SK-N-SH treated with all-trans-retinoic acid at 6 μM for 48 hours (cell line): ENCODE measurements at regions not wholly inside any gene's neighbourhood (a gene's known extent, or its start where the extent isn't known, plus 50 kb on each side); places are given as distances from the start of the nearest gene placed in this dataset.

Source experiments
- ATAC-seq: fragments of 200-7000 bp; cut with Tn5 transposase; 3 replicates; pipeline ENCODE4 v1.9.1; 2020; ENCODE audit warnings: mild to moderate bottlenecking, moderate library complexity
- ARNTL ChIP-seq: fragments of 450-650 bp; formaldehyde crosslinking; IDR thresholded peaks from 2 replicates; pipeline ENCODE4 v1.5.0; 2020; ENCODE audit warnings: low read depth, mild to moderate bottlenecking, moderate library complexity, borderline replicate concordance
- CSDC2 ChIP-seq: fragments of 250-450 bp; sonication (Bioruptor Pico); IDR thresholded peaks from 2 replicates; pipeline ENCODE4 v1.5.0; 2020; ENCODE audit warnings: mild to moderate bottlenecking, moderate library complexity
- ESRRG ChIP-seq: fragments of 250-450 bp; sonication (Bioruptor Pico); IDR thresholded peaks from 2 replicates; pipeline ENCODE4 v1.6.1; 2021; ENCODE audit warnings: mild to moderate bottlenecking
- ISL1 ChIP-seq: fragments of 250-450 bp; sonication (Bioruptor Pico); IDR thresholded peaks from 2 replicates; pipeline ENCODE4 v2.1.2; 2022; ENCODE audit warnings: mild to moderate bottlenecking, moderate library complexity
- OSR1 ChIP-seq: fragments of 250-450 bp; sonication (Bioruptor Pico); IDR thresholded peaks from 2 replicates; pipeline ENCODE4 v1.8.0; 2022; ENCODE audit warnings: moderate library complexity, mild to moderate bottlenecking, inconsistent platforms
- PPARA ChIP-seq: fragments of 250-450 bp; sonication (Bioruptor Pico); IDR thresholded peaks from 2 replicates; pipeline ENCODE4 v1.5.0; 2020; ENCODE audit warnings: mild to moderate bottlenecking, borderline replicate concordance
- RARB ChIP-seq: fragments of 250-450 bp; sonication (Bioruptor Pico); IDR thresholded peaks from 2 replicates; pipeline ENCODE4 v1.8.0; 2021; ENCODE audit warnings: mild to moderate bottlenecking, moderate library complexity
- SNAI2 ChIP-seq: fragments of 250-450 bp; sonication (Bioruptor Pico); IDR thresholded peaks from 2 replicates; pipeline ENCODE4 v1.5.0; 2020; ENCODE audit warnings: mild to moderate bottlenecking, moderate library complexity
- TCF4 ChIP-seq: fragments of 250-450 bp; sonication (Bioruptor Pico); IDR thresholded peaks from 2 replicates; pipeline ENCODE4 v1.8.0; 2021; ENCODE audit warnings: mild to moderate bottlenecking, moderate library complexity, borderline replicate concordance
- TOX ChIP-seq: fragments of 250-450 bp; sonication (Bioruptor Pico); IDR thresholded peaks from 2 replicates; pipeline ENCODE4 v1.8.0; 2021; ENCODE audit warnings: mild to moderate bottlenecking, moderate library complexity, borderline replicate concordance
- ZFP3 ChIP-seq: fragments of 250-450 bp; sonication (Bioruptor Pico); IDR thresholded peaks from 2 replicates; pipeline ENCODE4 v1.5.0; 2020; ENCODE audit warnings: mild to moderate bottlenecking, moderate library complexity
- ZFP30 ChIP-seq: fragments of 450-650 bp; formaldehyde crosslinking; IDR thresholded peaks from 2 replicates; pipeline ENCODE4 v1.5.0; 2022; ENCODE audit warnings: mild to moderate bottlenecking, moderate library complexity
- ZNF565 ChIP-seq: fragments of 450-650 bp; formaldehyde crosslinking; conservative IDR thresholded peaks from 2 replicates; pipeline ENCODE4 v1.5.0; 2020; ENCODE audit warnings: low read depth, mild to moderate bottlenecking, moderate library complexity
- ZNF70 ChIP-seq: fragments of 450-650 bp; formaldehyde crosslinking; IDR thresholded peaks from 2 replicates; pipeline ENCODE4 v1.5.0; 2020; ENCODE audit warnings: mild to moderate bottlenecking, moderate library complexity
- ZNF8 ChIP-seq: fragments of 450-650 bp; formaldehyde crosslinking; IDR thresholded peaks from 2 replicates; pipeline ENCODE4 v1.5.0; 2020; ENCODE audit warnings: mild to moderate bottlenecking, moderate library complexity
- TF ChIP-seq, protein P1 (sequence below): fragments of 250-450 bp; sonication (Bioruptor Pico); IDR thresholded peaks from 2 replicates; pipeline ENCODE4 v1.5.1; 2021; ENCODE audit warnings: mild to moderate bottlenecking, moderate library complexity
- TF ChIP-seq, protein P2 (sequence below): fragments of 250-450 bp; sonication (Bioruptor Pico); IDR thresholded peaks from 2 replicates; pipeline ENCODE4 v1.8.0; 2020; ENCODE audit warnings: mild to moderate bottlenecking, moderate library complexity, borderline replicate concordance
- TF ChIP-seq, protein P3 (sequence below): fragments of 250-450 bp; sonication (Bioruptor Pico); IDR thresholded peaks from 2 replicates; pipeline ENCODE4 v1.8.0; 2021; ENCODE audit warnings: low read depth, mild to moderate bottlenecking, moderate library complexity, borderline replicate concordance
- TF ChIP-seq, protein P4 (sequence below): fragments of 250-450 bp; sonication (Bioruptor Pico); IDR thresholded peaks from 2 replicates; pipeline ENCODE4 v1.5.1; 2020; ENCODE audit warnings: low read depth, mild to moderate bottlenecking, moderate library complexity

DNA sequence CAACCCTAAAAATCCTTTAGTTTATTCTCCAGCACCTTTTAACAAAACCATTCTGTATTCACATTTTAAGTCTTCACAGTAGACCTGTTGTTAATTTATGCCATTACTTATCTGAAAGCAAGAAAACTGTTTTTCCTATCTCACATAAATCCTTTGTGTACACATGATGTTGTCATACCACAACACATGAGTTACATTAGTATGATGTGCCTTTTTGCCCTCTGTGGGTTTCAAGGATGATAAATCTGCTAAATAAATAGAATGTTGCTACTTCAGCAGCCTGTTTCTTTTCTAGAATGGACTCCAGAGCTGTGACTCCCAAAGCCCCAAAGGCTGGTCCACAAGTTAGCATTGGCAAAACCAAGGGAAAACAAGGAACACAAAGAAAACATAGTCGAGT is 151.6 kb downstream of the SERPINI1 start:
- TF ChIP-seq SNAI2 (CRISPR knock-in tag): no peak
- TF ChIP-seq ZNF8 (CRISPR knock-in tag): no peak
- TF ChIP-seq ISL1 (CRISPR knock-in tag): no peak
- no peak for TF ChIP-seq ZFP30 (CRISPR knock-in tag)
- TF ChIP-seq ESRRG: no peak
- TF ChIP-seq, protein P1, sequence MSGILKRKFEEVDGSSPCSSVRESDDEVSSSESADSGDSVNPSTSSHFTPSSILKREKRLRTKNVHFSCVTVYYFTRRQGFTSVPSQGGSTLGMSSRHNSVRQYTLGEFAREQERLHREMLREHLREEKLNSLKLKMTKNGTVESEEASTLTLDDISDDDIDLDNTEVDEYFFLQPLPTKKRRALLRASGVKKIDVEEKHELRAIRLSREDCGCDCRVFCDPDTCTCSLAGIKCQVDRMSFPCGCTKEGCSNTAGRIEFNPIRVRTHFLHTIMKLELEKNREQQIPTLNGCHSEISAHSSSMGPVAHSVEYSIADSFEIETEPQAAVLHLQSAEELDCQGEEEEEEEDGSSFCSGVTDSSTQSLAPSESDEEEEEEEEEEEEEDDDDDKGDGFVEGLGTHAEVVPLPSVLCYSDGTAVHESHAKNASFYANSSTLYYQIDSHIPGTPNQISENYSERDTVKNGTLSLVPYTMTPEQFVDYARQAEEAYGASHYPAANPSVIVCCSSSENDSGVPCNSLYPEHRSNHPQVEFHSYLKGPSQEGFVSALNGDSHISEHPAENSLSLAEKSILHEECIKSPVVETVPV: no peak
- no peak for TF ChIP-seq TCF4 (CRISPR knock-in tag)
- no peak for TF ChIP-seq ZFP3 (CRISPR knock-in tag)
- ATAC-seq: no peak

DNA sequence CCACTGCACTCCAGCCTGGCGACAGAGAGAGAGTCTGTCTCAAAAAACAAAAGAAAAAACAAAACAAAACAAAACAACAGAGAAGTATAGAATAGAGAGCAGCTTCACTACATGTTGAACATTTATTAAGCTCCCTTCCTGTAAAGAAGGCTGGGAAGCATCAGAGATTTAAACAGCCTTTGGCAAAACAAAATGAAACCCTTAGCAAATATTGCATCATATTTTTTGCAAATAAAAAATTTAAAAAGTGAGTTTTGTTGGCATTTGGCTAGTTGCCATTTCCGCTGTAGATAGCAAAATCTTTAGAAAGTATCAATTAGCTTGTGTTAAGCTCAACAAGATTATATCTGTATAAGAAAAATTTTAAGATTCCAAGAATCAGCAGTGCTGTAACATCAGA is 151.2 kb downstream of the SERPINI1 start:
- TF ChIP-seq, protein P2, sequence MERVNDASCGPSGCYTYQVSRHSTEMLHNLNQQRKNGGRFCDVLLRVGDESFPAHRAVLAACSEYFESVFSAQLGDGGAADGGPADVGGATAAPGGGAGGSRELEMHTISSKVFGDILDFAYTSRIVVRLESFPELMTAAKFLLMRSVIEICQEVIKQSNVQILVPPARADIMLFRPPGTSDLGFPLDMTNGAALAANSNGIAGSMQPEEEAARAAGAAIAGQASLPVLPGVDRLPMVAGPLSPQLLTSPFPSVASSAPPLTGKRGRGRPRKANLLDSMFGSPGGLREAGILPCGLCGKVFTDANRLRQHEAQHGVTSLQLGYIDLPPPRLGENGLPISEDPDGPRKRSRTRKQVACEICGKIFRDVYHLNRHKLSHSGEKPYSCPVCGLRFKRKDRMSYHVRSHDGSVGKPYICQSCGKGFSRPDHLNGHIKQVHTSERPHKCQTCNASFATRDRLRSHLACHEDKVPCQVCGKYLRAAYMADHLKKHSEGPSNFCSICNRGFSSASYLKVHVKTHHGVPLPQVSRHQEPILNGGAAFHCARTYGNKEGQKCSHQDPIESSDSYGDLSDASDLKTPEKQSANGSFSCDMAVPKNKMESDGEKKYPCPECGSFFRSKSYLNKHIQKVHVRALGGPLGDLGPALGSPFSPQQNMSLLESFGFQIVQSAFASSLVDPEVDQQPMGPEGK (CRISPR knock-in tag): no peak
- no peak for TF ChIP-seq RARB
- no peak for TF ChIP-seq ZNF8 (CRISPR knock-in tag)
- no peak for TF ChIP-seq ZNF70 (CRISPR knock-in tag)
- no peak for TF ChIP-seq ZFP3 (CRISPR knock-in tag)
- TF ChIP-seq ARNTL: no peak
- TF ChIP-seq, protein P3, sequence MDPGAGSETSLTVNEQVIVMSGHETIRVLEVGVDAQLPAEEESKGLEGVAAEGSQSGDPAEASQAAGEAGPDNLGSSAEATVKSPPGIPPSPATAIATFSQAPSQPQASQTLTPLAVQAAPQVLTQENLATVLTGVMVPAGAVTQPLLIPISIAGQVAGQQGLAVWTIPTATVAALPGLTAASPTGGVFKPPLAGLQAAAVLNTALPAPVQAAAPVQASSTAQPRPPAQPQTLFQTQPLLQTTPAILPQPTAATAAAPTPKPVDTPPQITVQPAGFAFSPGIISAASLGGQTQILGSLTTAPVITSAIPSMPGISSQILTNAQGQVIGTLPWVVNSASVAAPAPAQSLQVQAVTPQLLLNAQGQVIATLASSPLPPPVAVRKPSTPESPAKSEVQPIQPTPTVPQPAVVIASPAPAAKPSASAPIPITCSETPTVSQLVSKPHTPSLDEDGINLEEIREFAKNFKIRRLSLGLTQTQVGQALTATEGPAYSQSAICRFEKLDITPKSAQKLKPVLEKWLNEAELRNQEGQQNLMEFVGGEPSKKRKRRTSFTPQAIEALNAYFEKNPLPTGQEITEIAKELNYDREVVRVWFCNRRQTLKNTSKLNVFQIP: no peak
- no peak for ATAC-seq

DNA sequence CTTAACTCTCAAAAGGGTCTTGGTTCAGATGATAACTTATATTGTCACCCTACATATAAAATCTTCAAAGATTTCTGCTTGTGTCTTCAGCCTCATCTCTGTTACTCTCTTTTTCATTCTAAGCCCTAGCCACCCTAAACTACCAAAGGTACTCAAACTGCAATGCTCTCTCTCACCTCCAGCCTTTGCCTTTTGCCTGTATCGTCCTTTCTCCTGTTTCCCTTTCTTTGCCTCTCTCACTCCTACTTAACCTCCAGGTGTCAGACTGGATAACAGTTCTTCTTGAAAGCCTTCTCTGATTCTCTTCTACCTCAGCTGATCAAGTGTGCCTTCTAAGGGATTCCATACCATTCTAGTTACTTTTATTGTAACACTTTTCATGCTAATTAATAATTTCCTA is 149.8 kb downstream of the SERPINI1 start:
- TF ChIP-seq OSR1 (no peak), ZNF565 (CRISPR knock-in tag) (no peak), ESRRG (no peak), TOX (CRISPR knock-in tag) (no peak), CSDC2 (no peak), ZFP30 (CRISPR knock-in tag) (no peak), PPARA (no peak), ZFP3 (CRISPR knock-in tag) (no peak), SNAI2 (CRISPR knock-in tag) (no peak), RARB (no peak), ISL1 (CRISPR knock-in tag) (no peak)
- TF ChIP-seq, protein P3: no peak
- TF ChIP-seq, protein P4, sequence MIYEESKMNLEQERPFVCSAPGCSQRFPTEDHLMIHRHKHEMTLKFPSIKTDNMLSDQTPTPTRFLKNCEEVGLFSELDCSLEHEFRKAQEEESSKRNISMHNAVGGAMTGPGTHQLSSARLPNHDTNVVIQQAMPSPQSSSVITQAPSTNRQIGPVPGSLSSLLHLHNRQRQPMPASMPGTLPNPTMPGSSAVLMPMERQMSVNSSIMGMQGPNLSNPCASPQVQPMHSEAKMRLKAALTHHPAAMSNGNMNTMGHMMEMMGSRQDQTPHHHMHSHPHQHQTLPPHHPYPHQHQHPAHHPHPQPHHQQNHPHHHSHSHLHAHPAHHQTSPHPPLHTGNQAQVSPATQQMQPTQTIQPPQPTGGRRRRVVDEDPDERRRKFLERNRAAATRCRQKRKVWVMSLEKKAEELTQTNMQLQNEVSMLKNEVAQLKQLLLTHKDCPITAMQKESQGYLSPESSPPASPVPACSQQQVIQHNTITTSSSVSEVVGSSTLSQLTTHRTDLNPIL: no peak
- TF ChIP-seq, protein P2 (CRISPR knock-in tag): no peak
- TF ChIP-seq, protein P1: no peak
- TF ChIP-seq, all 23 proteins: peak for 0
- ATAC-seq: no peak
